H9 (cell line): ENCODE measurements at regions not wholly inside any gene's neighbourhood (a gene's known extent, or its start where the extent isn't known, plus 50 kb on each side); places are given as distances from the start of the nearest gene placed in this dataset.

Source experiments
- DNase-seq: peaks from one replicate; pipeline ENCODE4 v3.0.0-alpha.2; 2017
- H2AFZ ChIP-seq: one replicate; pipeline ENCODE4 v1.6.1; 2013; ENCODE audit warnings: mild to moderate bottlenecking, low read length, control low read depth, moderate library complexity
- H2AK5ac ChIP-seq: 2 replicates; pipeline ENCODE4 v1.6.1; 2013; ENCODE audit warnings: low read length, control low read depth, mixed read lengths; ENCODE audit not compliant: insufficient read length
- H2BK120ac ChIP-seq: one replicate; pipeline ENCODE4 v1.6.1; 2013; ENCODE audit warnings: low read depth, mild to moderate bottlenecking, low read length, control low read depth, inconsistent platforms; ENCODE audit not compliant: poor library complexity, severe bottlenecking
- H2BK12ac ChIP-seq: 2 replicates; pipeline ENCODE4 v1.6.1; 2013; ENCODE audit warnings: low read length, control low read depth, mixed read lengths, low read depth; ENCODE audit not compliant: insufficient read length
- H2BK15ac ChIP-seq: 2 replicates; pipeline ENCODE4 v1.6.1; 2013; ENCODE audit warnings: low read depth, low read length, control low read depth
- H2BK20ac ChIP-seq: one replicate; pipeline ENCODE4 v1.6.1; 2013; ENCODE audit warnings: low read depth, mild to moderate bottlenecking, low read length, control low read depth, inconsistent platforms; ENCODE audit not compliant: poor library complexity, severe bottlenecking
- H2BK5ac ChIP-seq: 2 replicates; pipeline ENCODE4 v1.6.1; 2013; ENCODE audit warnings: low read length, control low read depth, mixed read lengths; ENCODE audit not compliant: insufficient read length
- H3K14ac ChIP-seq: 2 replicates; pipeline ENCODE4 v1.6.1; 2013; ENCODE audit warnings: low read length, control low read depth; ENCODE audit not compliant: insufficient read depth
- H3K18ac ChIP-seq: 2 replicates; pipeline ENCODE4 v1.6.1; 2013; ENCODE audit warnings: low read depth, mild to moderate bottlenecking, mixed read lengths, low read length, control low read depth; ENCODE audit not compliant: insufficient read length
- H3K23ac ChIP-seq: 2 replicates; pipeline ENCODE4 v1.6.1; 2013; ENCODE audit warnings: low read length, control low read depth, mixed read lengths, low read depth; ENCODE audit not compliant: insufficient read length
- H3K23me2 ChIP-seq: 2 replicates; pipeline ENCODE4 v1.6.1; 2013; ENCODE audit warnings: low read depth, mild to moderate bottlenecking, mixed read lengths, low read length, control low read depth; ENCODE audit not compliant: insufficient read length, poor library complexity, severe bottlenecking
- H3K27ac ChIP-seq: 2 replicates; pipeline ENCODE4 v1.5.1; 2013; ENCODE audit warnings: low read length, control low read depth, mixed read lengths, low read depth; ENCODE audit not compliant: insufficient read length
- H3K27me3 ChIP-seq: 2 replicates; pipeline ENCODE4 v1.6.1; 2013; ENCODE audit warnings: low read length, control low read depth, inconsistent platforms; ENCODE audit not compliant: insufficient read depth
- H3K4ac ChIP-seq: 2 replicates; pipeline ENCODE4 v1.6.1; 2013; ENCODE audit warnings: low read depth, mild to moderate bottlenecking, control low read depth, inconsistent platforms, low read length, moderate library complexity
- H3K4me1 ChIP-seq: 2 replicates; pipeline ENCODE4 v1.6.1; 2013; ENCODE audit warnings: low read length, control low read depth, inconsistent platforms; ENCODE audit not compliant: insufficient read depth
- H3K4me2 ChIP-seq: 2 replicates; pipeline ENCODE4 v1.6.1; 2013; ENCODE audit warnings: low read length, control low read depth, mixed read lengths; ENCODE audit not compliant: insufficient read length, insufficient read depth
- H3K56ac ChIP-seq: 2 replicates; pipeline ENCODE4 v1.6.1; 2013; ENCODE audit warnings: low read depth, mild to moderate bottlenecking, mixed read lengths, low read length, control low read depth; ENCODE audit not compliant: insufficient read length
- H3K79me1 ChIP-seq: 2 replicates; pipeline ENCODE4 v1.6.1; 2013; ENCODE audit warnings: low read depth, mild to moderate bottlenecking, moderate library complexity, low read length, control low read depth, inconsistent platforms; ENCODE audit not compliant: insufficient read depth, poor library complexity, severe bottlenecking
- H3K79me2 ChIP-seq: 2 replicates; pipeline ENCODE4 v1.6.1; 2013; ENCODE audit warnings: low read length, control low read depth, inconsistent platforms; ENCODE audit not compliant: insufficient read depth
- H3K9ac ChIP-seq: 2 replicates; pipeline ENCODE4 v1.6.1; 2013; ENCODE audit warnings: low read length, control low read depth, mixed read lengths; ENCODE audit not compliant: insufficient read length; ENCODE audit errors: extremely low read depth
- H3K9me3 ChIP-seq: one replicate; pipeline ENCODE4 v1.6.1; 2013; ENCODE audit warnings: low read depth, low read length, inconsistent platforms; ENCODE audit not compliant: control insufficient read depth
- H3T11ph ChIP-seq: one replicate; pipeline ENCODE4 v1.6.1; 2013; ENCODE audit warnings: mild to moderate bottlenecking, low read length, control low read depth, inconsistent platforms
- H4K20me1 ChIP-seq: one replicate; pipeline ENCODE4 v1.6.1; 2013; ENCODE audit not compliant: control insufficient read depth, insufficient read length, insufficient read depth
- H4K5ac ChIP-seq: 2 replicates; pipeline ENCODE4 v1.6.1; 2013; ENCODE audit warnings: low read depth, mild to moderate bottlenecking, mixed read lengths, low read length, control low read depth; ENCODE audit not compliant: insufficient read length
- H4K8ac ChIP-seq: replicated peaks from 2 replicates; pipeline ENCODE4 v1.6.1; 2013; ENCODE audit warnings: low read length, control low read depth, mixed read lengths, low read depth; ENCODE audit not compliant: insufficient read length
- H4K91ac ChIP-seq: 2 replicates; pipeline ENCODE4 v1.6.1; 2013; ENCODE audit warnings: low read depth, mild to moderate bottlenecking, moderate library complexity, mixed read lengths, low read length, control low read depth; ENCODE audit not compliant: insufficient read length
- H3K27ac Mint-ChIP-seq, 3 experiments: 2 replicates in 2 of 3; 3 replicates in 1 of 3; pipeline ENCODE4 v1.8.0; 2020 to 2021; ENCODE audit warnings: mixed read lengths in 3 of 3, mild to moderate bottlenecking in 1 of 3, moderate library complexity in 1 of 3
- H3K27me3 Mint-ChIP-seq: 2 replicates; pipeline ENCODE4 v1.8.0; 2021; ENCODE audit warnings: low read depth, mild to moderate bottlenecking, moderate library complexity, mixed read lengths
- H3K36me3 Mint-ChIP-seq, 3 experiments: 2 replicates in 2 of 3; 3 replicates in 1 of 3; pipeline ENCODE4 v1.8.0; 2020 to 2021; ENCODE audit warnings: low read depth in 3 of 3, mixed read lengths in 3 of 3; ENCODE audit not compliant: insufficient read depth in 1 of 3
- H3K4me1 Mint-ChIP-seq, 2 experiments: 2 replicates each; pipeline ENCODE4 v1.8.0; 2020; ENCODE audit warnings: mixed read lengths in 2 of 2
- H3K4me3 Mint-ChIP-seq, 2 experiments: 2 replicates in 1 of 2; 3 replicates in 1 of 2; pipeline ENCODE4 v1.8.0; 2020 to 2021; ENCODE audit warnings: mild to moderate bottlenecking in 2 of 2, mixed read lengths in 2 of 2, moderate library complexity in 1 of 2
- H3K9me3 Mint-ChIP-seq, 2 experiments: 2 replicates in 1 of 2; 3 replicates in 1 of 2; pipeline ENCODE4 v1.8.0; 2020; ENCODE audit warnings: mild to moderate bottlenecking in 2 of 2, mixed read lengths in 2 of 2, moderate library complexity in 1 of 2
- CTCF ChIP-seq: fragments of 200-600 bp; sonication (generic); conservative IDR thresholded peaks from 3 replicates; pipeline ENCODE4 v1.8.0; 2021; ENCODE audit warnings: antibody characterized with exemption, mild to moderate bottlenecking
- WGBS: extraction: QIAGEN DNeasy Blood & Tissue Kit; methylation state at CpG from one replicate; pipeline ENCODE4 v1.1.7; 2013; ENCODE audit warnings: missing lambda C conversion rate, low lambda C conversion rate, mixed read lengths; ENCODE audit not compliant: insufficient read length; ENCODE audit errors: extremely low coverage; 5-methylcytosine and 5-hydroxymethylcytosine counted together

- H3K4me1 ChIP-seq: no peaks in the 10 kb centered on the region
- H3K9ac ChIP-seq: no peak overlapping the region
- no peak overlapping the region for H3K56ac ChIP-seq
- no peak overlapping the region for H3K4ac ChIP-seq
- H3T11ph ChIP-seq: no peak overlapping the region
- H3K79me1 ChIP-seq: no peaks in the 10 kb centered on the region
- H2BK15ac ChIP-seq: no peak overlapping the region
- H3K14ac ChIP-seq: no peak overlapping the region
- H2BK120ac ChIP-seq: no peak overlapping the region
- peak overlapping the region; percentile 4 for H3K23ac ChIP-seq
- no peaks in the 10 kb centered on the region for H3K79me2 ChIP-seq
- H4K5ac ChIP-seq: no peak overlapping the region
- H3K4me3 Mint-ChIP-seq: no peak overlapping the region
- no CpG with 5 or more reads among the region's 9 CpGs for WGBS
- no peak overlapping the region for H2AK5ac ChIP-seq
- no peak overlapping the region for H4K91ac ChIP-seq
- no peak overlapping the region for H2BK12ac ChIP-seq
- peaks cover 4 to 17% (median 10%) of the 10 kb centered on the region in 3 experiments for H3K36me3 Mint-ChIP-seq
- no peaks in the 10 kb centered on the region for H3K9me3 ChIP-seq
- no peak overlapping the region for H2BK20ac ChIP-seq
- TF ChIP-seq CTCF: no peak
- no peak overlapping the region for H2AFZ ChIP-seq
- peaks cover 8 to 9% of the 10 kb centered on the region in 2 experiments for H3K4me1 Mint-ChIP-seq
- DNase-seq: no peak
- H3K27ac Mint-ChIP-seq: no peak overlapping the region
- H3K4me2 ChIP-seq: no peak overlapping the region
- no peaks in the 10 kb centered on the region for H3K23me2 ChIP-seq
- no peak overlapping the region for H3K27ac ChIP-seq
- peaks cover 8 to 15% of the 10 kb centered on the region in 2 experiments for H3K9me3 Mint-ChIP-seq
- H3K27me3 Mint-ChIP-seq: peaks cover 2% of the 10 kb centered on the region
- no peaks in the 10 kb centered on the region for H4K20me1 ChIP-seq
- no peaks in the 10 kb centered on the region for H3K27me3 ChIP-seq
- peak overlapping the region; percentile 17 for H4K8ac ChIP-seq
- H3K18ac ChIP-seq: no peak overlapping the region
- no peak overlapping the region for H2BK5ac ChIP-seq
These were observed 131.7 kb upstream of the THBS2 start for GRCh38 chr6:169385237-169385880.
